HG02759 (cell line): ENCODE measurements at regions not wholly inside any gene's neighbourhood (a gene's known extent, or its start where the extent isn't known, plus 50 kb on each side); places are given as distances from the start of the nearest gene placed in this dataset.
"Not testable (repeated sequence)": the region's sequence is repeated elsewhere in the genome, so short reads cannot be mapped to it uniquely, and the experiment has no call there.

ENCODE experiments used
- ATAC-seq: cut with Tn5 transposase; IDR thresholded peaks from one replicate; pipeline ENCODE4 v1.9.1; 2021; ENCODE audit warnings: mild to moderate bottlenecking, moderate library complexity; ENCODE audit not compliant: unreplicated experiment

DNA sequence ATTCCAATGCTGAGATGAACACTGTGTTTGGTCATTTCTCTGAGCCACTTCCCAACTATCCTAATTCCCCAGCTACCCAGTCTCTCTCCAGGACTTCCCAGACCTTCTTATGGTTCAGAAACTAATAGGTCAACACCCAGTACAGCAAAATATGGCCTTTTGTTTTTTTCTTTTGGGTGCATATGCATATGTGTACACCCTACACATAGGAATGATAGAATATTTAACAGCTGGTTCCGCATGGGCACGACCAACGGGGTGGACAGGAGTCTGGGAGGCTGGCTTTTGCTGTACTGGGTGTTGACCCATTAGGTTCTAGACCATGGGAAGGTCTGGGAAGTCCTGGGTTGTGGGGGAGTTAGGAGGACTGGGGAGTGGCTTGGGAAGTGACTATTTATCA is 143.9 kb downstream of the MRPS6 start:
- no peak for ATAC-seq

GRCh38 chr21:34219334-34220060 is 144.3 kb upstream of the KCNE2 start:
- no peak for ATAC-seq

- ATAC-seq: no peak
Observed at GRCh38 chr21:34220556-34221195, 143.1 kb upstream of the KCNE2 start.

DNA sequence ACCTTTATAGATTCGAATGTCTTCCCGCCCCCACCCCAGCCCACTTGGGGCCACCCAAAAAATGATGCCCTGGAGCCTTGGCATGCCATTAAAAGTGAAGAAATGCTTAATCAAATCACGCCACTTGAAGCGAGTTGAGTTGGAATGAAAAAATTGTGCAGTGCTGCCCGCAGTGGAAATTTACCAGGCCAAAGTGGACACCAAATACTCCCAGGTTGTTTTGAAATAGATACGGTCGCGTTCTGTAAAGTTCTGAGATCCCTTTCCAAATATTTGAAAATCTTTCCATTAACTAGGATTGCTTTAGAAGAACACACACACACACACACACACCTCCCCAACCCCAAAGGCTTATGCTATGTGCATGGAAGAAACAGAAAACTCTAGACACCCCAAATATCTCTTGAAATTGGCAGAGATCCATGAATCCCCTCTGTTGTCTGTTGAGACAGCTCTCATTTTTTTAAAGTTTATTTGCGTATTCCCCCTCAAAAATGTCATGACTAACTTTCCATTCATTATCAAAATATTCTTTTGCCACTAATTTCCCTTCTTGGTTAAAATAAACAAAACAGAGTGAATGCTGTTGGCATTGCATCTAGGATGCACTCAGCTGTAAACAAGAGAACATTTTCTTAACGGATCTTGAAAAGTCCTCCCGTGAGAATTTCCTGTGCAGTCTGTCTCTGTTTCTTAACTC is 142.3 kb upstream of the KCNE2 start:
- ATAC-seq: no peak

DNA sequence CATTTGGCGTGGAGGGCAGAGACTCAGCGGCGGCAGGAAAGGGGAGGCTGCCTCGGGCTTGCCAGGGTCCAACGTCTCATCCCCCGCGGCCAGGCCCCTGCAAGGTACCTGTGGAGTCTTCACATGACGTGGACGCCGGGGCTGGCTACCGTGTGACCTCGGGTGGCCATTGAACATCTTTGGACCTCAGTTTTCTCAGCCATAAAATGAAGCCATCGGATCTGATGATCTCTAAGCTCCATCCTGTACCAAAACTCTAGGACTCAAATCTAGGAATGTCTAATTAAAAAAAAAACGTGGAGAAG is 141.8 kb upstream of the KCNE2 start:
- no peak for ATAC-seq

GRCh38 chr21:34223376-34223775 is 140.4 kb upstream of the KCNE2 start:
- no peak for ATAC-seq

- ATAC-seq: no peak
Observed at GRCh38 chr21:34227386-34227852, 136.4 kb upstream of the KCNE2 start.

- no peak for ATAC-seq
Observed at GRCh38 chr21:34228792-34229191, 135.0 kb upstream of the KCNE2 start.

GRCh38 chr21:34229353-34229752 is 134.5 kb upstream of the KCNE2 start:
- no peak for ATAC-seq

- not testable (repeated sequence) for ATAC-seq
Observed at GRCh38 chr21:34233741-34234140, 130.1 kb upstream of the KCNE2 start.

DNA sequence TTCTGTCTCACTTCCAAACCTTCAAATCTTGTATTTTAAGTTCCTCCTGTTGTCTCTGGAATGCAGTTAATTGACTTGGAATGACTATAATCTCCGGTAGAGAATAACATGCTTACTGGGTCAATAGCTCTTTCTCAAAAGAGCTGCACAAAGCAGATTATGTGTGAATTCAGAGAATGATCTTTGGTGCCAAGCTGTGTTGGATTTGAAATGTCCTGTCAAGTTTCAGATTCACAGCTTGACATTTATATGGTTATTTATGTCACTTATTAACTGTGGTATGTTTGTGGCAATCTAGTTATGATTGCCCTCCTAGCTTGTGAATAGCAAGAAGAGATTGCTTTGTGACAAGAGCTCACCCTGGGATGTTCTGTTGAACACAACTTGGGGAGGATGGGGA is 128.3 kb upstream of the KCNE2 start:
- ATAC-seq: no peak

GRCh38 chr21:34242973-34243372 is 120.8 kb upstream of the KCNE2 start:
- no peak for ATAC-seq

DNA sequence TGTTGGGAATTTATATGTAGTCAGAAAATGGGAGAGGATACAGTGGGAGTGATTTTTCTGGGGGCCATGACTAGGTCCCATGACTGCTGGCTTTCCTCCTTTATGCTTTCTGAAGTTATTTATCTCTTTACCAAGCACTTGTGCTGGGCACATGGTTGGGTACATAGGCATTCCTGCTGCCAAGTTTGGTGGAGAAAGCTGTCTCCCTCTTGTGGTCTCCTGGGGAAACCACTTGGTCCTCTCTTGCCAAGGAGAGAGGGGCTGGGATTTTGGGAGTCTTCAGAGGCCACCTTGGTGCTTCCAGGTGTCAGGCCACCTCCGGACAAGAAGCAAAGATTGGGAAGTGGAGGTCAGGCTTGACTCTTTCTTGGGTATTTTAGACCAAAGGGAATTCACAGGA is 120.2 kb upstream of the KCNE2 start:
- ATAC-seq: no peak

DNA sequence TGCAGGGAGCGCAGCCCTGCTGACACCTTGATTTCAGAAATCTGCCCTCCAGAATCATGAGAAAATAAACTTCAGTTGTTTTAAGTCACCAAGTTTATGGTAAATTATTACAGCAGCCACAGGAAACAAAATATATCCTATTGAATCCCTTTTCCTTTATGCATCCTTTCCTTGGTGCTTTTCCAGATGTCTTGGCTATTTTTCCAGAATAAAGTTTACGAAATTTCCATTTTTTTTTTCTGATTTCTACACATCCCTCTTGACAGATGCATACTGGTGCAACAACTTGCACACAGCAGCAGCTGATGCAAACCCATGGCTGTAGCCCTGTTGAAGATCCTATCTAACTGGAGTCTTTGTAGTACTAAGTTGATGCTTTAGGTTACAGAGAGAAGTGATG is 111.1 kb upstream of the KCNE2 start:
- no peak for ATAC-seq

- ATAC-seq: no peak
Observed at GRCh38 chr21:34255073-34255472, 108.7 kb upstream of the KCNE2 start.

DNA sequence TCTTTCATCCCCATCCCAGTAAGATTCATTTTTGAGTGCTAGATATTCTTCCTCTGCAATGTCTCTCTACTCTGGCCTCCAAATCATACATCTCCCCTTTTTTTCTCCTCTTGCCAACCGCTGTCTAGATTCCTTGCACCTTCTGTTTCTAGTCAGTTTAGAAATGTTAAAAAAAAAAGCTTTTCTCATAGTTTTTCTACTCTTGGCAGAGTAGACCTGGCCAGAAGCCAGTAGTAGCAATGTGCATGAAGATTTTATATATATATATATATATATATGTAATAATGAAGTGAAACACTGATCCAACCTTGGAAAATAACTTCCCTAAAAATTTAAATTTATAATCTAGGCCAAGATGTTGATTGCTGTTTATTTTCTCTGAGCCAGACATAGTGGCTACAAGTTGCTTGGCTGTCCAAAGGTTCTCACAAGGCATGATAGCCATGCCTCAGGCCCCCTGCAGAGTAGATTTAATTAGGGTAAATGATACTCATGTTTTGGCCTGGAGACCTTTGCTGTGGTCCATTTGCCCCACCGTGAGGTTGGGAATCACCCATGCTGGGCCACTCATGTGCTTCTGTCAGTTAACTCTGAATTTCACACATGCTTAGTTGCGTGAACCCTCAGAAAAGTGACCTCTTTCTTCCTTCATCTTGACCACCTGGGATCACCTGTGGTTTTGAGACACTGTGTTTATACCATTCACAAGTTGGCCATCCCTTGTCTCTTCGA is 103.4 kb upstream of the KCNE2 start:
- no peak for ATAC-seq

DNA sequence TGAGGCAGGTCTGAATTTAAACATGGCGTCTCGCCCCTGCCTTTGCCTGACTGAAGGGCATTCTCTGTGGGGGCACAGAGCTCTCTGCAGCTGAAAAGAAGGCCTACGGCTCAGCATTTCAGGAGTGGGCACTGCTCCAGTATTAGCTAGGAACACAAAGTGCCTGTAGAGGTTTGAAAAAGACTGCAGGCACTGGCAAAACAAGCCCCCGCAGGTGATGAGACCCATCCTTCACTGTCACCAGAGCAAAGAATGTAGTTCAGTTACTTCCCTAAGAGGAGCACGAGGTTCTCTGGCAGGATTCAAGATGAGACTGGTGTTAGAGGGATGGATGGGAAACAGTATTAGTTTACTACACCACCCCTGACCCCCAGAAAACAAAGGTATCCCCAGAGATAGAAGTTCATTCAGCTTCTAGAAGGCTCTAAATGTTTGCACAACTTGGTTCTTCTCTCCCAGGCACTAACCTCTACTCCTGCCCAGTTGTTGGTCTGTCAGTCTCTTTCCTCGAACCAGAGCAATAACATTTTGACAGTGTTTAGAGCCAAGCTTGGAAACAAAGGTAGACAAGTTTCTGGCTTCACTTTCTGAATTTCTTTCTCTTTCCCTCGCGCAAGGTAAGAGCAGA is 101.9 kb upstream of the KCNE2 start:
- no peak for ATAC-seq

DNA sequence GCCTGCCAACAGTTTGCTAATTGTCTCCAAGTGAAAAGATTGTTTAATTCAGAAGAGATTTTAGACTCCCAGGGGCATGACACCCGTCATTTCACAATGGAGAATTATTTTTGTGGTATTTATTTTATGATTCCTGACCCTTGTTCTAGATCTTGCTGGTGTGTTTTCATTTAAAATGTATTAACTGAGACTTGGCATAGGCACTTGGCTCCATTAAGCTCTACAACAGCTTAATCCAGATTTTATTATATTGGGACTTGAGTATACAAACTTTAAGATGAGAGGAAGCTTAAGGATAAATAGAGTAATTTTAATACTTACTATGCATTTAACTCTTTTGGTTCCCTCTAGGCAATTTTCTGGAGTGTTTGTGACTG is 101.3 kb upstream of the KCNE2 start:
- ATAC-seq: no peak

DNA sequence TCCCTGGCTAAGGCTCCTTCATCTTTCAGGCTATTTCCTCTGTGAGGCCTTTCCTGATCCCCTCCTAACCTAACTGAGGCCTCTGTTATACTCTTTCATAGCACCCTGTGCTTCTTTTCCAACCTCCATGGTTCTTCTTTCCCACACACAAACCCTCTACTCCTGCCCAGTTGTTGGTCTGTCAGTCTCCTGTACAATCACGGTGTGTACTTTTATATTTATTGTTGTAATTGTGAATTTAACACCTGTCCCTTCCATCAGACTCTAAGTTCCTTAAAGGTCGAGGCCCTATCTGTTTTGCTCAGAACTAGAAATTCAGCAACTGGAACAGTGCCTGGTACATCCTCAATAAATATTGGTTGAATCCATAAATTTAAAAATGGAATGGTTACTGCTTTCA is 100.2 kb upstream of the KCNE2 start:
- no peak for ATAC-seq

DNA sequence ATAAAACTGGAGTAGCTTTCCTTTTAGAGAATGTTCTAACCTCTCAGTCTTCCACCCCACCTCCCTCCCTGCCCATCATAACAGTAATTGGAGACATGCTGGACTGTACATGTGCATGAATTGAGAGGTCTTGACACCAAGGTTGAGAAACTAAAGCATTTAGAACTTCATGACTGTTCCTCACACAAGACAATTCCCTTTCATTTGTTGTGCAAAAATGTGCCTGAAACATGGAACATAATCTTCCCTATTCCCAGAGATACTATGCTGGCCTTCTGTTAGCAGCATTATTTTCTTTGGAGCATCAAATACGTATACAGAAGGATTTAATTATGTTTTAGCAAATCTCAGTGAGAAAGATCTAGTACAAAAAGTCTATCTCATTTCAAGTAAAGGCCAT is 97.5 kb upstream of the KCNE2 start:
- ATAC-seq: no peak

GRCh38 chr21:34268493-34268892 is 95.3 kb upstream of the KCNE2 start:
- ATAC-seq: no peak
